ENCODE measurements at regions not wholly inside any gene's neighbourhood (a gene's known extent, or its start where the extent isn't known, plus 50 kb on each side); places are given as distances from the start of the nearest gene placed in this dataset.

DNA sequence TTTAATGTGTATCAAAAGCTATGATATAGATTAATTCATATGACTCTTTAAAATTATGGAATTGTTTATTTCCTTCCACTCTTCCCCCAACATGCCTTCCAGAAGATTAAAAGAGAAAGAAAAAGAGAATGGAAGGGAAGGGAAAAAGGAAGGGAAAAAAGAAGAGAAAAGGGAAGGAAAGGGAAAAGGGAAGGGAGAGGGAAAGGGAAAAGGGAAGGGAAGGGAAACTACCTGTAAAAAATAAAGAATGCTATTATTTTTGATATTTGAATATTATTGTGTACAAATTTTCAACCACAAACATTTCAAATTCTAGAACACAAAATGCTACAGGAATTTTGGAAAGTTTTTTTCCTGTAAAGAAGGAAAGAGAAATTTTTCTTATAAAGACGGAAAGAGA, 281.7 kb downstream of the SLCO4C1 start:
- no peak for DNase-seq (ENCODE audit: low read depth)
- TF ChIP-seq, protein P1, sequence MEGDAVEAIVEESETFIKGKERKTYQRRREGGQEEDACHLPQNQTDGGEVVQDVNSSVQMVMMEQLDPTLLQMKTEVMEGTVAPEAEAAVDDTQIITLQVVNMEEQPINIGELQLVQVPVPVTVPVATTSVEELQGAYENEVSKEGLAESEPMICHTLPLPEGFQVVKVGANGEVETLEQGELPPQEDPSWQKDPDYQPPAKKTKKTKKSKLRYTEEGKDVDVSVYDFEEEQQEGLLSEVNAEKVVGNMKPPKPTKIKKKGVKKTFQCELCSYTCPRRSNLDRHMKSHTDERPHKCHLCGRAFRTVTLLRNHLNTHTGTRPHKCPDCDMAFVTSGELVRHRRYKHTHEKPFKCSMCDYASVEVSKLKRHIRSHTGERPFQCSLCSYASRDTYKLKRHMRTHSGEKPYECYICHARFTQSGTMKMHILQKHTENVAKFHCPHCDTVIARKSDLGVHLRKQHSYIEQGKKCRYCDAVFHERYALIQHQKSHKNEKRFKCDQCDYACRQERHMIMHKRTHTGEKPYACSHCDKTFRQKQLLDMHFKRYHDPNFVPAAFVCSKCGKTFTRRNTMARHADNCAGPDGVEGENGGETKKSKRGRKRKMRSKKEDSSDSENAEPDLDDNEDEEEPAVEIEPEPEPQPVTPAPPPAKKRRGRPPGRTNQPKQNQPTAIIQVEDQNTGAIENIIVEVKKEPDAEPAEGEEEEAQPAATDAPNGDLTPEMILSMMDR (conservative IDR thresholded peaks at IDR 0.05; ENCODE audit: low read depth, low read length) = no peak
- no peak overlapping the region for H3K4me3 ChIP-seq (ENCODE audit: low read depth, low read length)

DNA sequence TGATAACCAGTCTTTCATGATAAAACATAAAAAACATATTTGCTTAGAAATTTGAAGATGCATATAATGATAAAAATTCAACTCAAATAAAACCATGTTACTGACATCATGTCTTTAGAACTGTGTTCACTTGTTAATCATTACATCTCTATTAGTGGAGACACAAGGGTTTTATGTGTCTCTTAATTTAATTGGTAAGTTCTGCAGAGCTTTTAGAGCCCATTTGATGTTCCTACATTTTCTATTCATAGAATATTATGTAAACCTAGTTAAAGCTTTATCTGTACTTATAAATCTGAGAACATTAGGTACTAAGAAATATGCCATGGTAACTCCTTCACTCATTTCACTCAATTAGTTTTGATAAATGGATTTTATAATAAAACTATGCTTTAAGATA, 285.4 kb downstream of the SLCO4C1 start:
- TF ChIP-seq, protein P1 (conservative IDR thresholded peaks at IDR 0.05; ENCODE audit: low read depth, low read length) = no peak
- no peak overlapping the region for H3K4me3 ChIP-seq (ENCODE audit: low read depth, low read length)

DNA sequence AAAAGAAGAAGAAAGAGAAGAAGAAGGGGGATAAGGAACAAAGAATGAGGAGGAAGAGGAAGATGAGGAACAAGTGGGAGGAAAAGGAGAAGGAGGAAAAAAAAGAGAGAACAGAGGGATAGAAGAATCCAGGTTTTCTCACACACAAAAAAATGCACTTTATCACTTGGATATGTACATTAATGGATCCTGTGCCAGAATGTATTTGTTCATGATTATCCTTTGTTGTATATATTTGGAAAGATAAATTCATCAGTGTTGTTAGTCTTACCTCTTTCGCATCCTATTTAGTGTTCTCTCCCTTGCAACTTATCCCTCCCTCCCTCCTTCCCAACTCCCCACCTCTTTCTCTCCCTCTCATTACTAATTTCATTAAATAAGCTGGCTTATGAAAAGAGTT, 298.8 kb downstream of the SLCO4C1 start:
- TF ChIP-seq, protein P1 (conservative IDR thresholded peaks at IDR 0.05; ENCODE audit: low read depth, low read length) = no peak
- DNase-seq (ENCODE audit: low read depth) = no peak

More for the DNA sequence above, 285.4 kb downstream of the SLCO4C1 start:
- no peak for DNase-seq (ENCODE audit: low read depth)

DNA sequence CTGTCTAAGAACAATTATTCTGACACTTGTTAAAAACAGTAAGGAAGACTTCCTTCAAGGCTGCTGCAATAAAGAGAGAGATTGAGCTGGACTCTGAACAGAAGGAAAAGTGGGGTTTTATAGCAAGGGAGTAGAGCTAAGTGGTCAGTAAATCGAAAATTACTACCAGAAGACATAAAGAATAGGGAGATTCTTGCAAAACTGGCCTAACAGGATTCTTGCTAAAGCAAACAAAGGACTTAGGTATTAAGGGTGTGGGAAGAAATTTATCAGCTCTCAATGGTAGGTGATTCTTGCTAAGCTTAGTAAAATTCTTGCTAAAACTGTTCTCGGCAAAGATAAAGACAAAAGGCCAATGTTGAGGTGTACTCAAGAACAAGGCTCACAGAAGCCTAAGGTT, 300.5 kb downstream of the SLCO4C1 start:
- DNase-seq (ENCODE audit: low read depth) = no peak
- no peak overlapping the region for H3K4me3 ChIP-seq (ENCODE audit: low read depth, low read length)
- TF ChIP-seq, protein P1 (conservative IDR thresholded peaks at IDR 0.05; ENCODE audit: low read depth, low read length) = no peak

More for the DNA sequence above, 298.8 kb downstream of the SLCO4C1 start:
- H3K4me3 ChIP-seq (ENCODE audit: low read depth, low read length) = no peak overlapping the region

DNA sequence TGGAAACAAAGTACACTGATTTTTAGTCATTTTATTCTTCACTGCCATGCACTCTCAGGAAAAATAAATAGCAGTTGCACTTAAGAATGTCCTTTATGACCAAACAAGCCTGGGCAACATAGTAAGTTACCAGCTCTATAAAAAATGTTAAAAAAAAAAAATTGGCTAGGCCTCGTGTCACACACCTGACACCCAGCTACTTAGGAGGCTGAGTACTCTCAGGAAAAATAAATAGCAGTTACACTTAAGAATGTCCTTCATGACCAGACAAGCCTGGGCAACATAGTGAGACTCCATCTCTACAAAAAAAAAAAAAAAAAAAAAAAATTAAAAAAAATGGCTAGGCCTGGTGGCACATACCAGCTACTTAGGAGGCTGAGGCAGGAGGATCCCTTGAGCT, 304.6 kb downstream of the SLCO4C1 start:
- DNase-seq (ENCODE audit: low read depth) = no peak
- TF ChIP-seq, protein P1 (conservative IDR thresholded peaks at IDR 0.05; ENCODE audit: low read depth, low read length) = no peak
- no peak overlapping the region for H3K4me3 ChIP-seq (ENCODE audit: low read depth, low read length)

DNA sequence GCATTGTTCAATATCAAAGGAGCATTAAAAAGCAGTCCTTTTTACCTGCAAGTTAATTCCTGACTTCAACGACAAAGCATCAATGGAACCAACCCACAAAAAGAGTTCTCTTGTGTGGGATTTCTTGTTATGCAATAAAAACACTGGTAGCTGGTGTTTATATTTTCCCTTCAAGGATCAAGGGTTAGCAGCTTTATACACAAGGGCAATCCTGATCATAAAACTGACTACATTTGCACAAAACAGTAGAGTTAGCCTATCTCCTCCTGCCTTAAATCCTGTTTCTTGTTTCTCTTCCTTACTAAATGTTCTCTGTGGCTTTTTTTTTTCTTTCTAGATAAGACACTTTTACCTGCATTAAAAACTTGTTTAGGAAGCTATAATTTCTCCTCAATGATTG, 306.4 kb downstream of the SLCO4C1 start:
- no peak overlapping the region for H3K4me3 ChIP-seq (ENCODE audit: low read depth, low read length)
- TF ChIP-seq, protein P1 (conservative IDR thresholded peaks at IDR 0.05; ENCODE audit: low read depth, low read length) = no peak
- no peak for DNase-seq (ENCODE audit: low read depth)

DNA sequence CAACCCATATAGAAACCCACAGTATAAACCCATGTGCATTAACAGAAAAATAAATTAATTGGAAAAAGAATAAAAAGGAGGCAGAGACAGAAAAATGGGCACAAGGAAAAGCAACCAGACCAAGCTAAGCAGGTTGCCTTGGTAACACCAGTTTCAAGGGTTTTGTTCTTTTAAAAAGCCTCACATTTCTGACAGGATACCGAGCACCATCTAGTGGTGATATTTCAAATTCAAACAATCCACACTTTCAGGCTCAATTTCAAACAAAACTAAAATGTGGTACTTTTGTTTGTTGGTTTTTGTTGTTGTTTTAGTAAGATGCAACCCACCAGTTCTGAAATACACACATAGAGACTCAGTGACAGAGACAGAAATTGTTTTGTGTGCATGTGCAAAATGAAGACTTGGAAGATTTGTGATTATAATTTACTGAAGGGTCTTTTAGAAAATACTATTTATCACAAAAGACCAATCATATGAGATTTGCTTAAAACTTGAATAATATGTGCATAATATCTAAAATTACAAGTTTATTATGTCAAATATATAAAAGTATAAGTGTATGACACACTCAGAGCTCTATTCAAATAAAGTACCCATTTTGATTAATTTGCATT, 318.2 kb downstream of the SLCO4C1 start:
- TF ChIP-seq, protein P1 (conservative IDR thresholded peaks at IDR 0.05; ENCODE audit: low read depth, low read length) = peak; percentile 78
- DNase-seq (ENCODE audit: low read depth) = peak; percentile 7
- H3K4me3 ChIP-seq (ENCODE audit: low read depth, low read length) = no peak overlapping the region
